Stimulated activated naive CD8-positive, alpha-beta T cell treated with anti-CD3 and anti-CD28 coated beads, Interleukin-15, Interleukin-2, amounts not matched to agents 100 ng/mL and 50 ng/mL, for 24 hours (primary cell): ENCODE measurements at regions not wholly inside any gene's neighbourhood (a gene's known extent, or its start where the extent isn't known, plus 50 kb on each side); places are given as distances from the start of the nearest gene placed in this dataset.
"Not testable (repeated sequence)": the region's sequence is repeated elsewhere in the genome, so short reads cannot be mapped to it uniquely, and the experiment has no call there.

Experiments used
- H3K27ac Mint-ChIP-seq: one replicate; pipeline ENCODE4 v1.8.0; 2021; ENCODE audit warnings: mild to moderate bottlenecking, mixed read lengths
- H3K27me3 Mint-ChIP-seq: one replicate; pipeline ENCODE4 v1.8.0; 2021; ENCODE audit warnings: mixed read lengths
- H3K36me3 Mint-ChIP-seq: one replicate; pipeline ENCODE4 v1.8.0; 2021; ENCODE audit warnings: low read depth, mixed read lengths
- H3K4me1 Mint-ChIP-seq: one replicate; pipeline ENCODE4 v1.8.0; 2021; ENCODE audit warnings: low read depth, mixed read lengths
- H3K4me3 Mint-ChIP-seq: one replicate; pipeline ENCODE4 v1.8.0; 2021; ENCODE audit warnings: mild to moderate bottlenecking, mixed read lengths
- H3K9me3 Mint-ChIP-seq: one replicate; pipeline ENCODE4 v1.8.0; 2021; ENCODE audit warnings: mixed read lengths

- Mint-ChIP-seq H3K4me3 (no peak overlapping the region), H3K27me3 (no peaks in the 10 kb centered on the region), H3K4me1 (no peaks in the 10 kb centered on the region), H3K36me3 (no peaks in the 10 kb centered on the region), H3K27ac (no peak overlapping the region), H3K9me3 (peaks cover 9% of the 10 kb centered on the region)
Measured at GRCh38 chr10:64859911-64860310, 1338.7 kb downstream of the REEP3 start.

GRCh38 chr10:64863836-64864235, 1342.6 kb downstream of the REEP3 start:
- H3K9me3 Mint-ChIP-seq: peaks cover 3% of the 10 kb centered on the region
- H3K4me1 Mint-ChIP-seq: no peaks in the 10 kb centered on the region
- no peak overlapping the region for H3K4me3 Mint-ChIP-seq
- no peak overlapping the region for H3K27ac Mint-ChIP-seq
- H3K27me3 Mint-ChIP-seq: no peaks in the 10 kb centered on the region
- no peaks in the 10 kb centered on the region for H3K36me3 Mint-ChIP-seq

- Mint-ChIP-seq H3K27ac (no peak overlapping the region), H3K36me3 (no peaks in the 10 kb centered on the region), H3K27me3 (no peaks in the 10 kb centered on the region), H3K9me3 (no peaks in the 10 kb centered on the region), H3K4me1 (no peaks in the 10 kb centered on the region), H3K4me3 (no peak overlapping the region)
Measured at GRCh38 chr10:64867501-64867962, 1346.3 kb downstream of the REEP3 start.

GRCh38 chr10:64873088-64873487, 1351.9 kb downstream of the REEP3 start:
- Mint-ChIP-seq H3K4me3 (no peak overlapping the region), H3K4me1 (no peaks in the 10 kb centered on the region)

GRCh38 chr10:64873959-64874358, 1352.8 kb downstream of the REEP3 start:
- Mint-ChIP-seq H3K4me3 (no peak overlapping the region), H3K27ac (no peak overlapping the region), H3K27me3 (no peaks in the 10 kb centered on the region), H3K4me1 (no peaks in the 10 kb centered on the region), H3K36me3 (no peaks in the 10 kb centered on the region), H3K9me3 (peaks cover 4% of the 10 kb centered on the region)

More at GRCh38 chr10:64873088-64873487, 1351.9 kb downstream of the REEP3 start:
- Mint-ChIP-seq H3K27ac (no peak overlapping the region), H3K27me3 (no peaks in the 10 kb centered on the region), H3K9me3 (peaks cover 4% of the 10 kb centered on the region), H3K36me3 (no peaks in the 10 kb centered on the region)

- Mint-ChIP-seq H3K36me3 (no peaks in the 10 kb centered on the region), H3K4me3 (no peak overlapping the region), H3K4me1 (no peaks in the 10 kb centered on the region), H3K9me3 (peaks cover 10% of the 10 kb centered on the region), H3K27me3 (no peaks in the 10 kb centered on the region), H3K27ac (no peak overlapping the region)
Measured at GRCh38 chr10:64880546-64880945, 1359.3 kb downstream of the REEP3 start.

- no peaks in the 10 kb centered on the region for H3K4me1 Mint-ChIP-seq
- no peaks in the 10 kb centered on the region for H3K27me3 Mint-ChIP-seq
- H3K9me3 Mint-ChIP-seq: peaks cover 14% of the 10 kb centered on the region
- H3K4me3 Mint-ChIP-seq: no peak overlapping the region
- no peak overlapping the region for H3K27ac Mint-ChIP-seq
- no peaks in the 10 kb centered on the region for H3K36me3 Mint-ChIP-seq
Measured at GRCh38 chr10:64881257-64881656, 1360.1 kb downstream of the REEP3 start.

- Mint-ChIP-seq H3K27me3 (no peaks in the 10 kb centered on the region), H3K36me3 (no peaks in the 10 kb centered on the region), H3K4me1 (no peaks in the 10 kb centered on the region), H3K27ac (no peak overlapping the region), H3K9me3 (peaks cover 30% of the 10 kb centered on the region), H3K4me3 (no peak overlapping the region)
Measured at GRCh38 chr10:64896582-64896981, 1375.4 kb downstream of the REEP3 start.

GRCh38 chr10:64906311-64906710, 1385.1 kb downstream of the REEP3 start:
- not testable (repeated sequence) for H3K9me3 Mint-ChIP-seq, H3K27me3 Mint-ChIP-seq, H3K27ac Mint-ChIP-seq, H3K36me3 Mint-ChIP-seq, H3K4me3 Mint-ChIP-seq, H3K4me1 Mint-ChIP-seq

GRCh38 chr10:64924306-64924705, 1403.1 kb downstream of the REEP3 start:
- not testable (repeated sequence) for H3K36me3 Mint-ChIP-seq, H3K27ac Mint-ChIP-seq, H3K4me3 Mint-ChIP-seq, H3K27me3 Mint-ChIP-seq, H3K4me1 Mint-ChIP-seq
- H3K9me3 Mint-ChIP-seq: peaks cover 31% of the 10 kb centered on the region

- no peak overlapping the region for H3K4me3 Mint-ChIP-seq
Measured at GRCh38 chr10:64952042-64952441, 1430.8 kb downstream of the REEP3 start.

GRCh38 chr10:64956441-64956840, 1435.2 kb downstream of the REEP3 start:
- Mint-ChIP-seq H3K36me3 (no peaks in the 10 kb centered on the region), H3K27ac (no peak overlapping the region), H3K4me1 (no peaks in the 10 kb centered on the region), H3K27me3 (no peaks in the 10 kb centered on the region), H3K4me3 (no peak overlapping the region), H3K9me3 (peaks cover 24% of the 10 kb centered on the region)

More at GRCh38 chr10:64952042-64952441, 1430.8 kb downstream of the REEP3 start:
- H3K9me3 Mint-ChIP-seq: peaks cover 36% of the 10 kb centered on the region
- H3K4me1 Mint-ChIP-seq: no peaks in the 10 kb centered on the region
- no peaks in the 10 kb centered on the region for H3K36me3 Mint-ChIP-seq
- no peak overlapping the region for H3K27ac Mint-ChIP-seq
- H3K27me3 Mint-ChIP-seq: no peaks in the 10 kb centered on the region

- H3K27ac Mint-ChIP-seq: no peak overlapping the region
- H3K9me3 Mint-ChIP-seq: peaks cover 15% of the 10 kb centered on the region
- H3K4me3 Mint-ChIP-seq: no peak overlapping the region
- H3K4me1 Mint-ChIP-seq: no peaks in the 10 kb centered on the region
- H3K36me3 Mint-ChIP-seq: no peaks in the 10 kb centered on the region
- H3K27me3 Mint-ChIP-seq: no peaks in the 10 kb centered on the region
Measured at GRCh38 chr10:64959116-64959515, 1437.9 kb downstream of the REEP3 start.

- Mint-ChIP-seq H3K4me1 (no peaks in the 10 kb centered on the region), H3K4me3 (no peak overlapping the region), H3K27me3 (no peaks in the 10 kb centered on the region), H3K9me3 (peaks cover 17% of the 10 kb centered on the region), H3K36me3 (no peaks in the 10 kb centered on the region), H3K27ac (no peak overlapping the region)
Measured at GRCh38 chr10:64959883-64960282, 1438.7 kb downstream of the REEP3 start.

GRCh38 chr10:64973391-64973790, 1452.2 kb downstream of the REEP3 start:
- no peaks in the 10 kb centered on the region for H3K36me3 Mint-ChIP-seq
- H3K27ac Mint-ChIP-seq: no peak overlapping the region
- H3K4me1 Mint-ChIP-seq: no peaks in the 10 kb centered on the region
- H3K27me3 Mint-ChIP-seq: no peaks in the 10 kb centered on the region
- peaks cover 4% of the 10 kb centered on the region for H3K9me3 Mint-ChIP-seq
- no peak overlapping the region for H3K4me3 Mint-ChIP-seq

- Mint-ChIP-seq H3K4me3 (no peak overlapping the region), H3K9me3 (peaks cover 4% of the 10 kb centered on the region), H3K4me1 (no peaks in the 10 kb centered on the region), H3K27me3 (no peaks in the 10 kb centered on the region), H3K36me3 (no peaks in the 10 kb centered on the region), H3K27ac (no peak overlapping the region)
Measured at GRCh38 chr10:64976150-64976549, 1454.9 kb downstream of the REEP3 start.
